Spleen (tissue), 11 donors: ENCODE measurements at regions not wholly inside any gene's neighbourhood (a gene's known extent, or its start where the extent isn't known, plus 50 kb on each side); places are given as distances from the start of the nearest gene placed in this dataset.

ENCODE experiments used
- DNase-seq: peaks from one replicate; pipeline ENCODE4 v3.0.0-alpha.2; 2020
- H3K27ac ChIP-seq, 8 donors: fragments of 200-600 bp; sonication (generic) in 7 of 8; 1 replicate in 4 of 8; 2 replicates in 4 of 8; pipeline versions ENCODE4 v1.5.0 to v1.8.0; 2016 to 2021; ENCODE audit warnings: inconsistent platforms in 4 of 8, mild to moderate bottlenecking in 4 of 8, moderate library complexity in 1 of 8
- H3K27me3 ChIP-seq, 7 donors: fragments of 200-600 bp; sonication (generic) in 6 of 7; replicated peaks in 1 of 7; 1 replicate in 4 of 7; 2 replicates in 3 of 7; pipeline versions ENCODE4 v1.5.0 to v1.8.0; 2016 to 2021; ENCODE audit warnings: inconsistent platforms in 3 of 7, mild to moderate bottlenecking in 1 of 7
- H3K36me3 ChIP-seq, 6 donors: fragments of 200-600 bp; sonication (generic) in 5 of 6; 1 replicate in 4 of 6; 2 replicates in 2 of 6; pipeline versions ENCODE4 v1.5.0 to v1.8.0; 2016 to 2021; ENCODE audit warnings: inconsistent platforms in 2 of 6
- H3K4me1 ChIP-seq, 6 donors: fragments of 200-600 bp; sonication (generic) in 5 of 6; 1 replicate in 3 of 6; 2 replicates in 3 of 6; pipeline versions ENCODE4 v1.5.0 to v1.8.0; 2016 to 2021; ENCODE audit warnings: inconsistent platforms in 3 of 6
- H3K4me3 ChIP-seq, 8 donors: fragments of 200-600 bp; sonication (generic) in 7 of 8; 1 replicate in 4 of 8; 2 replicates in 4 of 8; pipeline versions ENCODE4 v1.5.0 to v1.8.0; 2016 to 2021; ENCODE audit warnings: inconsistent platforms in 4 of 8, mild to moderate bottlenecking in 4 of 8, moderate library complexity in 2 of 8
- H3K9me3 ChIP-seq, 8 donors: fragments of 200-600 bp; sonication (generic) in 7 of 8; 1 replicate in 4 of 8; 2 replicates in 4 of 8; pipeline versions ENCODE4 v1.5.0 to v1.8.0; 2016 to 2021; ENCODE audit warnings: inconsistent platforms in 4 of 8
- POLR2A ChIP-seq, 3 donors: fragments of 450-650 bp; IDR thresholded peaks; one replicate each; pipeline ENCODE4 v1.5.1; 2017; ENCODE audit warnings: antibody characterized with exemption in 3 of 3, mild to moderate bottlenecking in 1 of 3
- POLR2AphosphoS5 ChIP-seq, 3 donors: sonication (generic); formaldehyde crosslinking; IDR thresholded peaks; one replicate each; pipeline ENCODE4 v1.5.1; 2017; ENCODE audit warnings: antibody characterized with exemption in 3 of 3
- WGBS, 5 donors: extraction: QIAGEN DNeasy Blood & Tissue Kit in 3 of 5; methylation state at CpG; one replicate each; pipeline versions ENCODE4 v1.1.5 to v1.1.7; 2013 to 2018; 5-methylcytosine and 5-hydroxymethylcytosine counted together
- intact Hi-C: fragments of 100-400 bp; cut with DNase I; formaldehyde crosslinking; loops from one replicate; pipeline ENCODE4 v1.15.0; 2023; ENCODE audit warnings: low total_unique reads
- TF ChIP-seq, protein P1 (sequence below), 11 experiments: fragments of 200-600 bp in 7 of 11; fragments of 450-650 bp in 4 of 11; sonication (generic) in 4 of 11; IDR thresholded peaks in 8 of 11; conservative IDR thresholded peaks in 3 of 11; 1 replicate in 7 of 11; 2 replicates in 4 of 11; pipeline versions ENCODE4 v1.4.0 to v1.8.0; 2016 to 2021; ENCODE audit warnings: antibody characterized with exemption in 11 of 11, inconsistent platforms in 4 of 11, mild to moderate bottlenecking in 1 of 11
- donor health status: healthy with polysubstance abuse.
- donor health status: DM: no; HTN: no; CAD: no; lungs with moderate emphysema.
- donor health status: DM: no; HTN: no; CAD: no.
- donor health status: Bipolar disorder and iron deficiency.
- donor health status: healthy.
- donor health status: DM: no; HTN: no; CAD: no.
- donor health status: DM: yes; HTN: yes; CAD: no.

DNA sequence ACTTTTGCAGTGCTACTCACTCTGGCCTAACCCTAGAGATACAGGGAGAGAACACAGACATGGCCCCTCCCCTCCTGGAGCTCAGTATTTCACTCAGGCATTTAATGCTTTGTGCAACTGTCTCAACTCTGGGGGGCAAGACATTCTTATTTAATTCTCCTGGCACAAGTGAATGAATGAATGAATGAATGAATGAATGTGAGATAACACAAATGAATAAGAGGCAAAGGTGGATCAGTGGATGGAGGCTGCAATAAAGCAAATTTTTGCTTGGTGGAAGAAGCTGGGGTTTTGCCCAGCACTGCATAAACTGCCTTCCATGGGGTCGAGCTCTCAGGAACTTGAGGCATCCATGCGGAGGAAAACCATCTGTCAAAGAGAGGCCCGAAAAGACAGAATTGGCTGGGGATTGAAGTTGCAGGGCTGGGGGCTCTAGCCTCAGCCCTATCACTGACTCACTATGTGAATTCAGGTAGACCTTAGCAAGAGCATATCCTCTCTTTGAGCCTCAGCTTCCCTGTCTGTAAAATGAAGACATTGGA is 441.4 kb upstream of the ZMIZ1 start:
- no peaks in the 10 kb centered on the region for H3K36me3 ChIP-seq
- peaks cover 0 to 4% (median 0%) of the 10 kb centered on the region in 6 donors for H3K4me1 ChIP-seq
- H3K4me3 ChIP-seq, result no peak overlapping the region
- TF ChIP-seq POLR2AphosphoS5 (IDR thresholded peaks at IDR 0.05) (no peak), POLR2A (IDR thresholded peaks at IDR 0.05) (no peak)
- TF ChIP-seq, protein P1, sequence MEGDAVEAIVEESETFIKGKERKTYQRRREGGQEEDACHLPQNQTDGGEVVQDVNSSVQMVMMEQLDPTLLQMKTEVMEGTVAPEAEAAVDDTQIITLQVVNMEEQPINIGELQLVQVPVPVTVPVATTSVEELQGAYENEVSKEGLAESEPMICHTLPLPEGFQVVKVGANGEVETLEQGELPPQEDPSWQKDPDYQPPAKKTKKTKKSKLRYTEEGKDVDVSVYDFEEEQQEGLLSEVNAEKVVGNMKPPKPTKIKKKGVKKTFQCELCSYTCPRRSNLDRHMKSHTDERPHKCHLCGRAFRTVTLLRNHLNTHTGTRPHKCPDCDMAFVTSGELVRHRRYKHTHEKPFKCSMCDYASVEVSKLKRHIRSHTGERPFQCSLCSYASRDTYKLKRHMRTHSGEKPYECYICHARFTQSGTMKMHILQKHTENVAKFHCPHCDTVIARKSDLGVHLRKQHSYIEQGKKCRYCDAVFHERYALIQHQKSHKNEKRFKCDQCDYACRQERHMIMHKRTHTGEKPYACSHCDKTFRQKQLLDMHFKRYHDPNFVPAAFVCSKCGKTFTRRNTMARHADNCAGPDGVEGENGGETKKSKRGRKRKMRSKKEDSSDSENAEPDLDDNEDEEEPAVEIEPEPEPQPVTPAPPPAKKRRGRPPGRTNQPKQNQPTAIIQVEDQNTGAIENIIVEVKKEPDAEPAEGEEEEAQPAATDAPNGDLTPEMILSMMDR (IDR thresholded peaks at IDR 0.05 in 8 of 11, conservative IDR thresholded peaks at IDR 0.05 in 3 of 11), result no peak
- H3K27me3 ChIP-seq, result peaks cover 0 to 8% (median 0%) of the 10 kb centered on the region in 7 donors
- no peak for DNase-seq
- intact Hi-C loops, result no loop called here
- 69 to 97% (median 86%) methylated on average over 3 of the region's 3 CpGs for WGBS, 5 donors
- H3K27ac ChIP-seq, result no peak overlapping the region
- H3K9me3 ChIP-seq, result no peaks in the 10 kb centered on the region

DNA sequence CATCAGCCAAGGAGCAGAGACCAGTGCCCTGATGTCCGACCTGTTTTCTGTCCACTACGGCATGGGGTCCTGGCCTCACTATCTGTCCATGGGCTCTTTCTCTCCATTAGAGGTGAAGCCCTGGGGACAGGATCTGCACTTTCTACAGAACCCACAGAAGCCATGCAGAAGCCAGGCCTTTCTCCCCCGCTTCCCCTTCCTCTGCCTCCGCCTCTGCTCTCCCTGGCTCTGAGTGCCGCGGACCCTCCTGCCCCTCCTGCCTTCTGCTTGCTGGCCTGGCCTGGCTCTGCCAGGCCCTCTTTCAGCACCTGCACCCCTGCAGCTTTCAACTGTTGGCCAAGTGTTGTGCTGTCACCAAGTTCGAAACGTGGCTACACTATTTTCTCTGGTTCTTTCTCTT is 439.8 kb upstream of the ZMIZ1 start:
- Histone ChIP-seq H3K9me3 (no peaks in the 10 kb centered on the region), H3K27me3 (peaks cover 0 to 8% (median 0%) of the 10 kb centered on the region in 7 donors), H3K27ac (no peak overlapping the region), H3K4me1 (peaks cover 0 to 4% (median 0%) of the 10 kb centered on the region in 6 donors), H3K36me3 (no peaks in the 10 kb centered on the region), H3K4me3 (no peak overlapping the region)
- DNase-seq, result no peak
- WGBS, 5 donors, result 64 to 81% (median 69%) methylated on average over 8 of the region's 8 CpGs
- intact Hi-C loops, result no loop called here
- TF ChIP-seq POLR2A (IDR thresholded peaks at IDR 0.05) (no peak), POLR2AphosphoS5 (IDR thresholded peaks at IDR 0.05) (no peak)
- TF ChIP-seq, protein P1 (IDR thresholded peaks at IDR 0.05 in 8 of 11, conservative IDR thresholded peaks at IDR 0.05 in 3 of 11), result no peak

DNA sequence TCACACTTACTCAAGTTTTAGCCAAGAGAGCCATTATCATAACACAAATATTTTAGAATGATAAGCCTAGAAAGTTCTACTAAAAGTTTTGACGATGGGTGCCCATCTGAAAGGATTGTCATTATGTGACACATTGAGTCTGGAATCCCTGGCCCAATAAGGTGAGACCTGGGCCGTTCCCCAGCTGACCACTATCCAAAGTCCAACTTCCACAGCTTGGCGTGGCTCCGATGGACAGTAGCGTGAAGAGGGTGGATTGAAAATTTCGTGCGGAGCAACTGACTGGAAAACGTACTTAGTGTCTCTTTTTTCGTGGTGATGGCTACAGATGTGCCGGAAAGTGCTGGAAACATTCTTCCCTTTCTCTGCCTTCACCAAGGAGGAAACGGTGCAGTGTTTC is 439.0 kb upstream of the ZMIZ1 start:
- no peak overlapping the region for H3K4me3 ChIP-seq
- 66 to 79% (median 76%) methylated on average over 11 of the region's 11 CpGs for WGBS, 5 donors
- no peak for TF ChIP-seq POLR2A (IDR thresholded peaks at IDR 0.05)
- TF ChIP-seq, protein P1 (IDR thresholded peaks at IDR 0.05 in 8 of 11, conservative IDR thresholded peaks at IDR 0.05 in 3 of 11), result no peak
- TF ChIP-seq POLR2AphosphoS5 (IDR thresholded peaks at IDR 0.05), result no peak
- H3K27me3 ChIP-seq, result peaks cover 0 to 8% (median 0%) of the 10 kb centered on the region in 7 donors
- no peaks in the 10 kb centered on the region for H3K36me3 ChIP-seq
- H3K4me1 ChIP-seq, result peaks cover 0 to 4% (median 0%) of the 10 kb centered on the region in 6 donors
- no peak overlapping the region for H3K27ac ChIP-seq
- intact Hi-C loops, result no loop called here
- no peak for DNase-seq
- H3K9me3 ChIP-seq, result no peaks in the 10 kb centered on the region

DNA sequence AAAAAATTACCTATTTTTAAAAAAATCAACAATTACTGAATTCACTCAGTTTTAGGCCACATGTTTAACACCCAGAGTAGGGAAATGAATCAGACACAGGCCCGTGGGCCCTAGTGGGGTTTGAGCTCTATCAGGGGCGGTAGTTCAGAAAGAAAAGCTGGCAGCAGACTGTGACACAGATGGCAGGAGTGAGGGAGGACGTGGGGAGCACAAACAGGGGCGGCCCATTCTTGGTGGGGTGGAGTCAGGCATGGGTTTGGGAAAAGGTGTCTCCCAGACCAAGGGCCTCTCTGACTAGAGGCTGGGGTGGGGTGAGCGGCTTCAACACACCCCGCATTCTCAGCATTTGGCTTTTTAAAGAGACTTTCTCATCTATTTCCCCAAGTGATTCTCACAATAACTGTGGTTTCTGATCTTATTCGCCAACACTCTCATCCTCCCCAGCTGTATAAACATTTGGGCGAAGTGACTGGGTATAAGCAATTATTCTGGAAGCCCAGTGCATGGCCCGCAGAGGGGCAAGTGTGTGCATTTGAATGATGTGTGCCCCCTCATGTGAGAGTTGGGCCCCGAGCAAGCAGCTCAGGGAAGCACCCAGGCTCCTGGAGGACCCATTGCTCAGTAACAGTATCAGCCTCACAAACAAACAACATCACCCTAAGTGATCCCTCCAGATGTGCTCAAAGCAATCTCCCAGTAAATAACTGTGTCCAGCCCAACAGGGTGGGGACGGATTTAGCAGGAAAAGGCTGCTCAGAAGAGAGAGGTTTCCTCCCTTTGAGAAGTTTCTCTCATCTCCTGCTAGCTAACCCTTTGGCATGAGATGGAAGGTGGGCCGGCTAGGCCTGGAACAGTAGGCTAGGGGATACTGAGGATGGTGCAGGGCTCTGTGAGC is 437.6 kb upstream of the ZMIZ1 start:
- WGBS, 5 donors, result 72 to 81% (median 79%) methylated on average over 12 of the region's 12 CpGs
- no peak for DNase-seq
- no peaks in the 10 kb centered on the region for H3K9me3 ChIP-seq
- H3K27ac ChIP-seq, result no peak overlapping the region
- peaks cover 0 to 4% (median 0%) of the 10 kb centered on the region in 6 donors for H3K4me1 ChIP-seq
- H3K36me3 ChIP-seq, result no peaks in the 10 kb centered on the region
- no peak overlapping the region for H3K4me3 ChIP-seq
- H3K27me3 ChIP-seq, result peaks cover 0 to 17% (median 0%) of the 10 kb centered on the region in 7 donors
- no peak for TF ChIP-seq POLR2A (IDR thresholded peaks at IDR 0.05)
- TF ChIP-seq POLR2AphosphoS5 (IDR thresholded peaks at IDR 0.05), result no peak
- TF ChIP-seq, protein P1 (IDR thresholded peaks at IDR 0.05 in 8 of 11, conservative IDR thresholded peaks at IDR 0.05 in 3 of 11), result no peak
- intact Hi-C loops, result no loop called here
